VCaP (cell line): ENCODE measurements at regions not wholly inside any gene's neighbourhood (a gene's known extent, or its start where the extent isn't known, plus 50 kb on each side); places are given as distances from the start of the nearest gene placed in this dataset.

Experiments
- H3K27ac ChIP-seq: fragments of 450-650 bp; 2 replicates; pipeline ENCODE4 v1.5.1; 2017
- TF ChIP-seq, protein P1 (sequence below): fragments of 450-650 bp; conservative IDR thresholded peaks from 2 replicates; pipeline ENCODE4 v1.5.1; 2017; ENCODE audit warnings: mild to moderate bottlenecking, moderate library complexity

DNA sequence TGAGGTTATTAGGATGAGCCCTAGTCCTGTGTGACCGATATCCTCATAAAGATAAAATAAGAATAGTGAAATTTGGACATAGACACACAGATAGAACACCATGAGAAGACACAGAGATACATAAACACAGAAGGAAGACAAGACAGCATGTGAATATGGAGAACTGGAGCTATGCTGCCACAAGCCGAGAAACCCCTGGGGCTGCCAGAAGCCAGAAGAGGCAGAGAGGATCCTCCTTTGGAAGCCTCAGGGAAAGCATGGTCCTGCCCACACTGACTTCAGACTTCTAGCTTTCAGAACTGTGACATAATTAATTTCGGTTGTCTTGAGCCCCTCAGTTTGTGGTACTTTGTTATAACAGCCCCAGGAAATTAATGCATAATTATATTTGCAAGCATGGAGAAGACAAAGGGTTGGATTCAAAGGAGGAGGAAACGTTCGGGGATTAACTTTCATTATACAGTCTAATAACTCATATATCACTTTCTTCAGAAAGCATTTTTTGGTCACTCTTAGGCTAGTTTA, 1501.8 kb upstream of the FLRT2 start:
- TF ChIP-seq, protein P1, sequence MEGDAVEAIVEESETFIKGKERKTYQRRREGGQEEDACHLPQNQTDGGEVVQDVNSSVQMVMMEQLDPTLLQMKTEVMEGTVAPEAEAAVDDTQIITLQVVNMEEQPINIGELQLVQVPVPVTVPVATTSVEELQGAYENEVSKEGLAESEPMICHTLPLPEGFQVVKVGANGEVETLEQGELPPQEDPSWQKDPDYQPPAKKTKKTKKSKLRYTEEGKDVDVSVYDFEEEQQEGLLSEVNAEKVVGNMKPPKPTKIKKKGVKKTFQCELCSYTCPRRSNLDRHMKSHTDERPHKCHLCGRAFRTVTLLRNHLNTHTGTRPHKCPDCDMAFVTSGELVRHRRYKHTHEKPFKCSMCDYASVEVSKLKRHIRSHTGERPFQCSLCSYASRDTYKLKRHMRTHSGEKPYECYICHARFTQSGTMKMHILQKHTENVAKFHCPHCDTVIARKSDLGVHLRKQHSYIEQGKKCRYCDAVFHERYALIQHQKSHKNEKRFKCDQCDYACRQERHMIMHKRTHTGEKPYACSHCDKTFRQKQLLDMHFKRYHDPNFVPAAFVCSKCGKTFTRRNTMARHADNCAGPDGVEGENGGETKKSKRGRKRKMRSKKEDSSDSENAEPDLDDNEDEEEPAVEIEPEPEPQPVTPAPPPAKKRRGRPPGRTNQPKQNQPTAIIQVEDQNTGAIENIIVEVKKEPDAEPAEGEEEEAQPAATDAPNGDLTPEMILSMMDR = no peak
- no peak overlapping the region for H3K27ac ChIP-seq

DNA sequence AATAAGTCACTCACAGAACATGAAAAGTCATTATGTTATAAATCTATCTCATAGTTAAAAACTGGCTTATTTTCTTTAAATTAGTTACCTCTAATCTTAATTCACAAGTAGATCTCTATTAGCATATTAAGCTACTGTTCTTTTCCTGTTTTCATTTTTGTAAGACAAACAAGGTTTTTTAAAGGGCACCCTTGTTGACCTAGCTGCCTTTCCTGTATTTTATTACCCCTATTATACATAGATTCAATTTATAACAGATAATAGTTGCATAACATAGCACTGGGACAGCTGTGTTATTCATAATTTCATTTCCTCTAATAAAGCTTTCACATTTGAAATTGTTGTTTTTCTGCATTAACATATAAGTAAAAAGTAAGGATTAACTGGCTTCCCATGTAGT, 1500.7 kb upstream of the FLRT2 start:
- no peak overlapping the region for H3K27ac ChIP-seq
- TF ChIP-seq, protein P1 = no peak

DNA sequence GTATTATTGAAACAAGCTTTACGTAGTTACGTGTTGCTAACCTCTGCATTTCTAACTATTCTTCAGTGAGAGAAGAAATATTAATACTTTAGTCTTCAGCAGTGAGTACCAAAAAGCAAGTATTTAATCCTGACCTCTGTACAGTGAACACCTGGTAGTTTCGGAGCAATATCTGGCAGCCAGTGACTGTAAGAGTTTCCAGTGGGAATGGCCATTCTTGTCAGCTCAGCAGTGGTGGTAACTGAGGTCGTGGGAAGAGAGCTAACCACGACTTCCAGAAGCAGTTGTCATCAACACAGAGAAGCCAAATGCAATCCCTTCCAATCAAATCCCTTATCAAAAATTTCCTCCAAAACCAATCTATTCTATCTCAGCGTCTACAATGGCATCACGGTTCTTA, 1500.2 kb upstream of the FLRT2 start:
- no peak overlapping the region for H3K27ac ChIP-seq
- TF ChIP-seq, protein P1 = no peak

DNA sequence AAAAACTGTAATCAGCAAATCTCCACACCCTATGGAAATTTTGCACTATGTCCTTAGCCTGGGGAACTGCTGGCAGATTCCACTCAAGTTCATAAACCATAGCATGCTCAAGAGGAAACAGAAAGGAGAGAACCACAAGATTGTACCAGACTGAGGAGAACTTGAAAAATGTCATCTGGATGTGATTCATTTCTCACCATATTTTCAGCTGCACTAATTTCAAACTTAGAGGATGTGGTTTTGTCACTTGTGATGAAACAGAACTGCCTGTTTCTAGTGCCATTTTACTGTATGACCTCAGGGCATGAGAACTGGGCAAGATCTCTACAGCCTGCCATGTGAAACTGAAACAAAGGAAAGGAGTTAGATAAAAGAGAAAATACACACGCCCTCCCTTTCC, 1493.1 kb upstream of the FLRT2 start:
- TF ChIP-seq, protein P1 = no peak
- H3K27ac ChIP-seq = no peak overlapping the region

DNA sequence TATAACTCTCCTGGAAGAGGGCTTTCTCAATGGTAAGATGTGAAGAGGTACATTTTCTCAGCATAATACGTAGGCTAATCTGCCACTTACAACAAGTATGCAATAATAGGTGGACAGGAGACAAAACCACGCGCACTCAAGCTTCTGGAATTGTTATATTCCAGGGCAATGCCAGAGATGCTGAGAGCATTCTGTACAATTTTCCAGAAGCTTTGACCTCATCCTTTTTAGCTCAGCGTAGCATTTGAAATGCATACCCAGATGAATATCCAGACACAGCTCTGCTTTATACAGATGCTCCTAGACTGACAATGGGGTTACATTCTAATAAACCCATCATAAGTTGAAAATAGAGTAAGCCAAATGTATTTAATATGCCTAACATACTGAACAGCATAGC, 1492.4 kb upstream of the FLRT2 start:
- H3K27ac ChIP-seq = no peak overlapping the region

DNA sequence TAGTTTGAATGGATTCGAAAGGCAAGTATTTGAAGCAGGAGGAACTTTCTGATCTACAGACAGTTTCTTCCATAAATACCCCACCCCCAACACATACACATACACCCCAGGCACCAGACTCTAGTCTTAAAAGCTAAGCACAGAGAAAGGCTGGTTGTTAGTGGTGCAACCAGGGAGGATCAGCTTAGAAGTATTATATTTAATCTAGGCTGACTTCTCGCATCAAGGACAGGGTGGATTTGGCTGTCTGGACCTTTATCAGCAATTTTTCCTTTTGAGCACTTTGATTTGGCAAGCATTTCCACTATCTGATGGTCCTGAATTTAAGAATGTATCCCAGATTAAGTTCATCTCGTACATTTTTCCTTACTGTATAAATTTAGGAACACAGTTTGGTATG, 1489.8 kb upstream of the FLRT2 start:
- TF ChIP-seq, protein P1 = no peak
- H3K27ac ChIP-seq = no peak overlapping the region

More for the DNA sequence above, 1492.4 kb upstream of the FLRT2 start:
- TF ChIP-seq, protein P1 = no peak

DNA sequence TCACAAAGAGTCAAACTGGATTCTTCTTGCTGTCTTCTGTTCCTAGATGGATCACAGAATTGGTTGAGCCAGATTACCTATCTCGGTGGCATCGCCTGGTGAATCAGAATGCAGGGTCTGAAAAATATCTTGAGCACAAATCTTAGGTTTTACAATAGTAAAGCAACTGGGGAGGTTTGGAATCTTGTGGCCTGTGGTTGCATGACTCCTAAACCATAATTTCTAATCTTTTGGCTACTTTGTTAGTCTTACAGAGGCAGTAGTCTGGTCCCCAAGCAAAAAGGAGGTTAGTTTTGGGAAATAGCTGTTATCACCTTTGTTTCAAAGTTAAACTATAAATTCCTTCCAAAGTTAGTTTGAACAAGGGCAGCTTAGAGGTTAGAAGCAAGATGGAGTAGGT, 1488.5 kb upstream of the FLRT2 start:
- H3K27ac ChIP-seq = no peak overlapping the region
- TF ChIP-seq, protein P1 = no peak
